ENCODE measurements at regions not wholly inside any gene's neighbourhood (a gene's known extent, or its start where the extent isn't known, plus 50 kb on each side); places are given as distances from the start of the nearest gene placed in this dataset.

GRCh38 chr2:34447097-34447496, 848.0 kb upstream of the FAM98A start:
- Histone ChIP-seq H3K36me3 (ENCODE audit: control insufficient read depth in 4 of 4, insufficient read depth in 4 of 4, low read length in 3 of 4) (no peaks in the 10 kb centered on the region), H3K27me3 (replicated peaks in 2 of 5; ENCODE audit: control insufficient read depth in 4 of 5, insufficient read depth in 5 of 5, low read length in 4 of 5) (no peaks in the 10 kb centered on the region), H3K4me3 (ENCODE audit: control insufficient read depth in 1 of 7, extremely low read depth in 1 of 7, insufficient read depth in 4 of 7, low read depth in 2 of 7, low read length in 6 of 7) (no peak overlapping the region), H3K9me3 (ENCODE audit: control extremely low read depth in 1 of 5, control insufficient read depth in 4 of 5, insufficient read depth in 2 of 5, low read depth in 1 of 5, low read length in 4 of 5) (peaks cover 0 to 2% (median 0%) of the 10 kb centered on the region in 5 experiments), H3K4me1 (ENCODE audit: control extremely low read depth in 1 of 4, control insufficient read depth in 4 of 4, insufficient read depth in 4 of 4, low read length in 3 of 4) (no peaks in the 10 kb centered on the region), H3K27ac (ENCODE audit: insufficient read depth in 1 of 2, low read depth in 1 of 2, low read length in 2 of 2, poor library complexity in 1 of 2, severe bottlenecking in 2 of 2) (no peak overlapping the region)
- no peak for DNase-seq
- POLR2A ChIA-PET: no interaction called here
- CTCF ChIA-PET: no interaction called here

GRCh38 chr2:34423301-34423700, 824.2 kb upstream of the FAM98A start:
- no CpG with 5 or more reads among the region's 2 CpGs for WGBS (ENCODE audit: insufficient coverage)
- H3K9me3 ChIP-seq (ENCODE audit: control extremely low read depth in 1 of 5, control insufficient read depth in 4 of 5, insufficient read depth in 2 of 5, low read depth in 1 of 5, low read length in 4 of 5): no peaks in the 10 kb centered on the region
- H3K27me3 ChIP-seq (replicated peaks in 2 of 5; ENCODE audit: control insufficient read depth in 4 of 5, insufficient read depth in 5 of 5, low read length in 4 of 5): no peaks in the 10 kb centered on the region
- no peak overlapping the region for H3K4me3 ChIP-seq (ENCODE audit: control insufficient read depth in 1 of 7, extremely low read depth in 1 of 7, insufficient read depth in 4 of 7, low read depth in 2 of 7, low read length in 6 of 7)
- POLR2A ChIA-PET: no interaction called here
- CTCF ChIA-PET: no interaction called here
- no peaks in the 10 kb centered on the region for H3K4me1 ChIP-seq (ENCODE audit: control extremely low read depth in 1 of 4, control insufficient read depth in 4 of 4, insufficient read depth in 4 of 4, low read length in 3 of 4)
- H3K27ac ChIP-seq (ENCODE audit: insufficient read depth in 1 of 2, low read depth in 1 of 2, low read length in 2 of 2, poor library complexity in 1 of 2, severe bottlenecking in 2 of 2): no peak overlapping the region
- no peak for DNase-seq
- H3K36me3 ChIP-seq (ENCODE audit: control insufficient read depth in 4 of 4, insufficient read depth in 4 of 4, low read length in 3 of 4): no peaks in the 10 kb centered on the region

DNA sequence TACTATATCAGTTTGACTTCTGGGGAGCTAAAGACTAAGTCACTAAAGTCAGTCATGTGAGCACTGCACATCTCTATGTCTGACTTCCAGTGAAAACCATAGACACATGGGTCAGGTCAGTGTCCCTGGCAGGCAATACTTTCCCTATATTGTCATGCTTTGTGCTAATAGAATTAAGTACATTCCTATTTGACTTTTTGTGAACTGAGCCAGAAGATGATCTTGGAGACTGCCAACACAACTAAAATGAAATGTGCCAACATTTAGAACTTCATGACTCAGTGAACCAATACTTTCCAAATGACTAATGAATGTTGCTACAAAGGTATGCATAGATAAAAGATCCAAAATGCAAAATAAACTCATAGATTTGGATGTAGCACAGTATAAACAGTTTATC, 820.8 kb upstream of the FAM98A start:
- no peaks in the 10 kb centered on the region for H3K9me3 ChIP-seq (ENCODE audit: control extremely low read depth in 1 of 5, control insufficient read depth in 4 of 5, insufficient read depth in 2 of 5, low read depth in 1 of 5, low read length in 4 of 5)
- H3K36me3 ChIP-seq (ENCODE audit: control insufficient read depth in 4 of 4, insufficient read depth in 4 of 4, low read length in 3 of 4): no peaks in the 10 kb centered on the region
- CTCF ChIA-PET: no interaction called here

GRCh38 chr2:34416856-34417255, 817.8 kb upstream of the FAM98A start:
- DNase-seq: no peak
- Histone ChIP-seq H3K27me3 (replicated peaks in 2 of 5; ENCODE audit: control insufficient read depth in 4 of 5, insufficient read depth in 5 of 5, low read length in 4 of 5) (no peaks in the 10 kb centered on the region), H3K27ac (ENCODE audit: insufficient read depth in 1 of 2, low read depth in 1 of 2, low read length in 2 of 2, poor library complexity in 1 of 2, severe bottlenecking in 2 of 2) (no peak overlapping the region), H3K36me3 (ENCODE audit: control insufficient read depth in 4 of 4, insufficient read depth in 4 of 4, low read length in 3 of 4) (no peaks in the 10 kb centered on the region), H3K9me3 (ENCODE audit: control extremely low read depth in 1 of 5, control insufficient read depth in 4 of 5, insufficient read depth in 2 of 5, low read depth in 1 of 5, low read length in 4 of 5) (no peaks in the 10 kb centered on the region), H3K4me1 (ENCODE audit: control extremely low read depth in 1 of 4, control insufficient read depth in 4 of 4, insufficient read depth in 4 of 4, low read length in 3 of 4) (no peaks in the 10 kb centered on the region), H3K4me3 (ENCODE audit: control insufficient read depth in 1 of 7, extremely low read depth in 1 of 7, insufficient read depth in 4 of 7, low read depth in 2 of 7, low read length in 6 of 7) (no peak overlapping the region)
- CTCF ChIA-PET: no interaction called here
- POLR2A ChIA-PET: no interaction called here
- no CpG with 5 or more reads among the region's 2 CpGs for WGBS (ENCODE audit: insufficient coverage)

More for the DNA sequence above, 820.8 kb upstream of the FAM98A start:
- H3K27ac ChIP-seq (ENCODE audit: insufficient read depth in 1 of 2, low read depth in 1 of 2, low read length in 2 of 2, poor library complexity in 1 of 2, severe bottlenecking in 2 of 2): no peak overlapping the region
- no peaks in the 10 kb centered on the region for H3K4me1 ChIP-seq (ENCODE audit: control extremely low read depth in 1 of 4, control insufficient read depth in 4 of 4, insufficient read depth in 4 of 4, low read length in 3 of 4)
- H3K4me3 ChIP-seq (ENCODE audit: control insufficient read depth in 1 of 7, extremely low read depth in 1 of 7, insufficient read depth in 4 of 7, low read depth in 2 of 7, low read length in 6 of 7): no peak overlapping the region
- POLR2A ChIA-PET: no interaction called here
- no peaks in the 10 kb centered on the region for H3K27me3 ChIP-seq (replicated peaks in 2 of 5; ENCODE audit: control insufficient read depth in 4 of 5, insufficient read depth in 5 of 5, low read length in 4 of 5)
- no peak for DNase-seq

DNA sequence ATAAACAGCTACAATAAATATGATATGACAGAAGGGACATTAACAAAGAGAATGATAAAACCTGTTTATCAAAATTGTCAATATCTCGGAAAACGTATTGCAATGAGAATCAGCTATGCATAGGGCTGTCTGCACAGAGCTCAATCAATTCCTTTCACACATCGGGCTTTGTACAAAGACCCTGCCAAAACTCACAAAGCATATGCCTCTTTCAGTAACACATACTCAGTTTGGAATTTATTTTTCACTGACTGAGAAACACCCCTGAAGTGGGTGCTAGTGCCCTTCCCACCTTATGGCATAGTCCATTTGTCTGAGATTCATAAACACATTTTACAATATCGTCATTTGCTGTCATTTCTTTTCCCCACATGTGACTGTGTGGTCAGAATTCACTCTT, 815.8 kb upstream of the FAM98A start:
- H3K4me3 ChIP-seq (ENCODE audit: control insufficient read depth in 1 of 7, extremely low read depth in 1 of 7, insufficient read depth in 4 of 7, low read depth in 2 of 7, low read length in 6 of 7): no peak overlapping the region
- CTCF ChIA-PET: no interaction called here
- H3K36me3 ChIP-seq (ENCODE audit: control insufficient read depth in 4 of 4, insufficient read depth in 4 of 4, low read length in 3 of 4): no peaks in the 10 kb centered on the region
- H3K27me3 ChIP-seq (replicated peaks in 2 of 5; ENCODE audit: control insufficient read depth in 4 of 5, insufficient read depth in 5 of 5, low read length in 4 of 5): no peaks in the 10 kb centered on the region
- no peak for DNase-seq
- H3K27ac ChIP-seq (ENCODE audit: insufficient read depth in 1 of 2, low read depth in 1 of 2, low read length in 2 of 2, poor library complexity in 1 of 2, severe bottlenecking in 2 of 2): no peak overlapping the region
- H3K4me1 ChIP-seq (ENCODE audit: control extremely low read depth in 1 of 4, control insufficient read depth in 4 of 4, insufficient read depth in 4 of 4, low read length in 3 of 4): no peaks in the 10 kb centered on the region
- H3K9me3 ChIP-seq (ENCODE audit: control extremely low read depth in 1 of 5, control insufficient read depth in 4 of 5, insufficient read depth in 2 of 5, low read depth in 1 of 5, low read length in 4 of 5): no peaks in the 10 kb centered on the region
- POLR2A ChIA-PET: no interaction called here
- WGBS (ENCODE audit: insufficient coverage): 92% methylated on average over 4 of the region's 4 CpGs

- DNase-seq: no peak
- Histone ChIP-seq H3K4me3 (ENCODE audit: control insufficient read depth in 1 of 7, extremely low read depth in 1 of 7, insufficient read depth in 4 of 7, low read depth in 2 of 7, low read length in 6 of 7) (no peak overlapping the region), H3K9me3 (ENCODE audit: control extremely low read depth in 1 of 5, control insufficient read depth in 4 of 5, insufficient read depth in 2 of 5, low read depth in 1 of 5, low read length in 4 of 5) (no peaks in the 10 kb centered on the region), H3K27ac (ENCODE audit: insufficient read depth in 1 of 2, low read depth in 1 of 2, low read length in 2 of 2, poor library complexity in 1 of 2, severe bottlenecking in 2 of 2) (no peak overlapping the region), H3K4me1 (ENCODE audit: control extremely low read depth in 1 of 4, control insufficient read depth in 4 of 4, insufficient read depth in 4 of 4, low read length in 3 of 4) (no peaks in the 10 kb centered on the region), H3K36me3 (ENCODE audit: control insufficient read depth in 4 of 4, insufficient read depth in 4 of 4, low read length in 3 of 4) (no peaks in the 10 kb centered on the region), H3K27me3 (replicated peaks in 2 of 5; ENCODE audit: control insufficient read depth in 4 of 5, insufficient read depth in 5 of 5, low read length in 4 of 5) (no peaks in the 10 kb centered on the region)
- ChIA-PET CTCF (no interaction called here), POLR2A (no interaction called here)
- 89% methylated on average over 3 of the region's 4 CpGs for WGBS (ENCODE audit: insufficient coverage)
Observed at GRCh38 chr2:34408100-34408499, 809.0 kb upstream of the FAM98A start.

- Histone ChIP-seq H3K27ac (ENCODE audit: insufficient read depth in 1 of 2, low read depth in 1 of 2, low read length in 2 of 2, poor library complexity in 1 of 2, severe bottlenecking in 2 of 2) (no peak overlapping the region), H3K36me3 (ENCODE audit: control insufficient read depth in 4 of 4, insufficient read depth in 4 of 4, low read length in 3 of 4) (no peaks in the 10 kb centered on the region), H3K9me3 (ENCODE audit: control extremely low read depth in 1 of 5, control insufficient read depth in 4 of 5, insufficient read depth in 2 of 5, low read depth in 1 of 5, low read length in 4 of 5) (no peaks in the 10 kb centered on the region), H3K4me1 (ENCODE audit: control extremely low read depth in 1 of 4, control insufficient read depth in 4 of 4, insufficient read depth in 4 of 4, low read length in 3 of 4) (no peaks in the 10 kb centered on the region), H3K4me3 (ENCODE audit: control insufficient read depth in 1 of 7, extremely low read depth in 1 of 7, insufficient read depth in 4 of 7, low read depth in 2 of 7, low read length in 6 of 7) (no peak overlapping the region), H3K27me3 (replicated peaks in 2 of 5; ENCODE audit: control insufficient read depth in 4 of 5, insufficient read depth in 5 of 5, low read length in 4 of 5) (no peaks in the 10 kb centered on the region)
- WGBS (ENCODE audit: insufficient coverage): no CpG with 5 or more reads among the region's 2 CpGs
- no peak for DNase-seq
- CTCF ChIA-PET: no interaction called here
- POLR2A ChIA-PET: no interaction called here
Observed at GRCh38 chr2:34403512-34403911, 804.4 kb upstream of the FAM98A start.

DNA sequence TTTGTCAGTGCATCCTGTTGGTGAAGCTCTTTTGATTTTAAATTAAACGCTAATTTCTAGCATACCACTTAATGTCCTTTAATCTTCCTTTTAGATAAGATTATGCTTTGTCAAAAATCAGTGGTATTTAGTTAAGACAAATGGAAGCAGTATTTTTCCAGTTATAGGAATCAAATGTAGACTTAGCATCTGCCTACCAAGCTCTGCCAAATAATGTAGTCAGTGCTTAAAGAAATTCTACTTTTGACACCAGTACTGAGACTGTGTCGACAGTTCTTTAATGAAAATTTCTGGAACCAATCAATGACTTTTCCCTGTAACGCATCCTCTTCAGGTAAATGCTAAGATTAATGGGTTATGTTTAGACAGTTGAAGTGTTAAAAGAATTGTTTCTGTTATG, 803.3 kb upstream of the FAM98A start:
- H3K9me3 ChIP-seq (ENCODE audit: control extremely low read depth in 1 of 5, control insufficient read depth in 4 of 5, insufficient read depth in 2 of 5, low read depth in 1 of 5, low read length in 4 of 5): no peaks in the 10 kb centered on the region
- H3K4me1 ChIP-seq (ENCODE audit: control extremely low read depth in 1 of 4, control insufficient read depth in 4 of 4, insufficient read depth in 4 of 4, low read length in 3 of 4): no peaks in the 10 kb centered on the region
- H3K27me3 ChIP-seq (replicated peaks in 2 of 5; ENCODE audit: control insufficient read depth in 4 of 5, insufficient read depth in 5 of 5, low read length in 4 of 5): no peaks in the 10 kb centered on the region
- H3K4me3 ChIP-seq (ENCODE audit: control insufficient read depth in 1 of 7, extremely low read depth in 1 of 7, insufficient read depth in 4 of 7, low read depth in 2 of 7, low read length in 6 of 7): no peak overlapping the region
- ChIA-PET POLR2A (no interaction called here), CTCF (no interaction called here)
- no peak for DNase-seq
- no peak overlapping the region for H3K27ac ChIP-seq (ENCODE audit: insufficient read depth in 1 of 2, low read depth in 1 of 2, low read length in 2 of 2, poor library complexity in 1 of 2, severe bottlenecking in 2 of 2)
- H3K36me3 ChIP-seq (ENCODE audit: control insufficient read depth in 4 of 4, insufficient read depth in 4 of 4, low read length in 3 of 4): no peaks in the 10 kb centered on the region
- WGBS (ENCODE audit: insufficient coverage): no CpG with 5 or more reads among the region's 3 CpGs

All from common myeloid progenitor, CD34-positive (primary cell).